BJ (cell line): ENCODE measurements at regions not wholly inside any gene's neighbourhood (a gene's known extent, or its start where the extent isn't known, plus 50 kb on each side); places are given as distances from the start of the nearest gene placed in this dataset.

ENCODE experiments used
- CTCF ChIA-PET: fragments of 350-600 bp; formaldehyde crosslinking; extraction: SDS; loops from one replicate; lab custom pipeline; 2021; ENCODE audit warnings: antibody characterized with exemption, inconsistent platforms; lab: Yijun Ruan, JAX
- POLR2A ChIA-PET: fragments of 300-600 bp; sonication (Branson Sonifier 250); formaldehyde crosslinking; extraction: SDS; loops from one replicate; lab custom pipeline; 2021; ENCODE audit warnings: antibody characterized with exemption; lab: Charles Lee
- DNase-seq: peaks from one replicate; pipeline ENCODE4 v3.0.0-alpha.2; 2011; ENCODE audit warnings: low read depth
- H3K27me3 ChIP-seq: 2 replicates; pipeline ENCODE4 v1.6.0; 2011; ENCODE audit warnings: low read length; ENCODE audit not compliant: control insufficient read depth, insufficient read depth
- H3K36me3 ChIP-seq: 2 replicates; pipeline ENCODE4 v1.5.1; 2011; ENCODE audit warnings: low read length; ENCODE audit not compliant: control insufficient read depth, insufficient read depth
- H3K4me3 ChIP-seq: 2 replicates; pipeline ENCODE4 v1.5.1; 2011; ENCODE audit warnings: low read depth, mild to moderate bottlenecking, control low read depth, low read length
- TF ChIP-seq, protein P1 (sequence below): IDR thresholded peaks from 2 replicates; pipeline ENCODE4 v1.5.1; 2011; ENCODE audit warnings: low read depth, mild to moderate bottlenecking, control low read depth, inconsistent platforms, low read length, moderate library complexity; ENCODE audit not compliant: insufficient read depth

DNA sequence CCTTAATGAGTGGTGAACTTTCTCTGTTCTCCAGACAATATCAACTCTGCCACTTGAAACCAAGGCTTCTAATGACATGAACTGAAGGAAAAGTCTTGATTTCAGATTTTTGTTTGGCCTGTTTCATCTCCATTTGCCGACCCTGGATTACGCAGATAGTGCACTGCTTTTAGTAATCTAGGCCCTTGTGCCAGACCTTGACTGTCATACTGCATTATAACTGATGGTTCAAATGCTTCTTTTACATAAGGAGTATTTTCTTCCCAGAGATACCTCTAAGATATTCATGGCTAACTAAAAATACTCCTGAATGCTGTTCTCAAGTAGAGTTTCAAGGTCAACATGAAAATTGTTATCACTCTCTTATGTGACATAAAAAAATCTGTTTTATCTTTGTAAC is 238.7 kb upstream of the SEMA6A start:
- DNase-seq, result no peak
- no peak overlapping the region for H3K4me3 ChIP-seq
- TF ChIP-seq, protein P1, sequence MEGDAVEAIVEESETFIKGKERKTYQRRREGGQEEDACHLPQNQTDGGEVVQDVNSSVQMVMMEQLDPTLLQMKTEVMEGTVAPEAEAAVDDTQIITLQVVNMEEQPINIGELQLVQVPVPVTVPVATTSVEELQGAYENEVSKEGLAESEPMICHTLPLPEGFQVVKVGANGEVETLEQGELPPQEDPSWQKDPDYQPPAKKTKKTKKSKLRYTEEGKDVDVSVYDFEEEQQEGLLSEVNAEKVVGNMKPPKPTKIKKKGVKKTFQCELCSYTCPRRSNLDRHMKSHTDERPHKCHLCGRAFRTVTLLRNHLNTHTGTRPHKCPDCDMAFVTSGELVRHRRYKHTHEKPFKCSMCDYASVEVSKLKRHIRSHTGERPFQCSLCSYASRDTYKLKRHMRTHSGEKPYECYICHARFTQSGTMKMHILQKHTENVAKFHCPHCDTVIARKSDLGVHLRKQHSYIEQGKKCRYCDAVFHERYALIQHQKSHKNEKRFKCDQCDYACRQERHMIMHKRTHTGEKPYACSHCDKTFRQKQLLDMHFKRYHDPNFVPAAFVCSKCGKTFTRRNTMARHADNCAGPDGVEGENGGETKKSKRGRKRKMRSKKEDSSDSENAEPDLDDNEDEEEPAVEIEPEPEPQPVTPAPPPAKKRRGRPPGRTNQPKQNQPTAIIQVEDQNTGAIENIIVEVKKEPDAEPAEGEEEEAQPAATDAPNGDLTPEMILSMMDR, result no peak
- ChIA-PET POLR2A (no interaction called here), CTCF (no interaction called here)
- H3K27me3 ChIP-seq, result no peaks in the 10 kb centered on the region
- H3K36me3 ChIP-seq, result no peaks in the 10 kb centered on the region

DNA sequence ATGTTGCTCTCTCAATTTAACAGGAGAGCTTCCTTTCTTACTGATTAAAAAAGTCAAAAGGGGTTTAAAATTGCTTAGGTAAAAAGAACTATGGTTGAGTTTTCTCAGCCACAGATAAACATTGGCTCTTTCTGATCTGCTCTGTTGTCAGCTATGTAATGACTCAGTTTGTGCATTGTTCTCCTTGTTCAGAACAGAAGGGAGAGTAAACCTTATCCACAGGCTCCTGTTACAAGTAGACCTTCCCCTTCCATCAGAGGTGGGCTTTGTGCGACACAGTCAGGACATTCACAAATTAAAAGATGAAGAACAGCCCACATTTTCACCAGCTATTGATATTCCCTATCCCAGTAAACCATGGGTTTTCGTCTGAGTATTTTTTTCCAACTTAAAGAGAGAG is 236.3 kb upstream of the SEMA6A start:
- no peaks in the 10 kb centered on the region for H3K27me3 ChIP-seq
- no peak overlapping the region for H3K4me3 ChIP-seq
- no peaks in the 10 kb centered on the region for H3K36me3 ChIP-seq
- TF ChIP-seq, protein P1, result no peak
- ChIA-PET CTCF (no interaction called here), POLR2A (no interaction called here)
- no peak for DNase-seq

DNA sequence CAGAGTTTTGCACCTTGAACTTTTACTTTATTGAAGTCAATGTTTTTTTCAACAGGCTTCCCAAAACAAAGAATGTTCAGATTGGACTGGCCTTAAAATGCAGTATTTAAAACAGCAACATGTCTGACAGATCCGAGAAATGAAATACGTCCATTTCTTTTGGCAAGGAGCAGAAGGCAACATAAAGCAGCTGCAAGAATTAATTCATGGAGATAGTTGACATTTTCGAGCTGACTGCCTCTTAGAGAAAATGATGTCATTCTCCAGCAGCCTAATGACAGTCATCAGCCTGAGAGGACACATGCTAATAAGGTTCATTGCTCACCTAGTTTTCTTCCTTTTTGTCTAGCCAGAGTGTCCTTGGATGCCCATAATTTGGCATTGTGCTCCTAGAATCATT is 232.2 kb upstream of the SEMA6A start:
- ChIA-PET CTCF (no interaction called here), POLR2A (no interaction called here)
- Histone ChIP-seq H3K36me3 (no peaks in the 10 kb centered on the region), H3K4me3 (no peak overlapping the region), H3K27me3 (no peaks in the 10 kb centered on the region)
- TF ChIP-seq, protein P1, result no peak
- no peak for DNase-seq

DNA sequence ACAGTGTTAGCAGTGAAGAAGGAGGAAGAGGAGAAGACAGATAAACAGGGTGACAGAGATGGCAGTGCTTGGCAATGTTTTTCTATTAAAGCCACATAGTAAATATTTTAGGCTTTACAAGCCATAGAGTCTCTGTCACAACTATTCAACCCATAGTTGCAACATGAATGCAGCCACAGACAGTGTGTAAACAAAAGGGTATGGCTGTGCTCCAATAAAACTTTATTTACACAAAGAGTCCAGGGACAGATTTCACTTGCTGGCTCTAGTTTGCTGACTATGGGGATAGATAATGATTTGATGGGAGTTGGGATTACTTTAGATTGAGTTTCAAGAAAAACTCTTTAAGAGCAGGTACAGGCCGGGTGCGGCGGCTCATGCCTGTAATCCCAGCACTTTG is 224.8 kb upstream of the SEMA6A start:
- ChIA-PET POLR2A (no interaction called here), CTCF (no interaction called here)
- no peaks in the 10 kb centered on the region for H3K36me3 ChIP-seq
- DNase-seq, result no peak
- H3K27me3 ChIP-seq, result no peaks in the 10 kb centered on the region
- TF ChIP-seq, protein P1, result no peak
- H3K4me3 ChIP-seq, result no peak overlapping the region

DNA sequence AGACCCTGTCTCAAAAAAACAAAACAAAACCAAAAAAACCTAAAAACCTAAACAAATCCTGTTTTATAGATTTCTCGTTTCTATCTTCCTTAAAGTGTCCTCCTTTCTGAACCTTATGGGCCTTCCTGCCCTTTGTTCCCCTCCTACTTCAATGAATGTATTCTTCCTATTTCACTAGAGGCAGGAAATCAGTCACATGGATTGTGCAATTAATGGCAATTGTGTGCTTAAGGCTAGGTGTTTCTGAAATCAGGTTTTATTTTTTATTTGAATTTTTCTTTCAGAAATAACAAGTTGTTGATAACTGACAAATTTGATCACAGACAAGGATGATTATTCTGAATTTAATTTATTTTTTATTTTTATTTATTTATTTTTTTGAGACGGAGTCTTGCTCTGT is 220.6 kb upstream of the SEMA6A start:
- DNase-seq, result no peak
- CTCF ChIA-PET, result interaction anchor here (0.6 kb wide), 1 partner anchor 209 kb away, joined by 3 read pairs; no protein-coding TSS in a partner anchor
- H3K4me3 ChIP-seq, result no peak overlapping the region
- POLR2A ChIA-PET, result no interaction called here
- H3K36me3 ChIP-seq, result no peaks in the 10 kb centered on the region
- TF ChIP-seq, protein P1, result no peak
- no peaks in the 10 kb centered on the region for H3K27me3 ChIP-seq
